HEK293 (cell line): ENCODE measurements at regions not wholly inside any gene's neighbourhood (a gene's known extent, or its start where the extent isn't known, plus 50 kb on each side); places are given as distances from the start of the nearest gene placed in this dataset.

Experiments used
- CTCF ChIA-PET: fragments of 350-600 bp; formaldehyde crosslinking; extraction: SDS; loops from one replicate; lab custom pipeline; 2021; ENCODE audit warnings: antibody characterized with exemption; lab: Yijun Ruan, JAX
- POLR2A ChIA-PET: fragments of 300-600 bp; formaldehyde crosslinking; extraction: SDS; loops from one replicate; lab custom pipeline; 2020; ENCODE audit warnings: antibody characterized with exemption, inconsistent platforms; lab: Yijun Ruan, JAX
- H3K27ac ChIP-seq: fragments of 200-500 bp; sonication (Bioruptor generic); 2 replicates; pipeline ENCODE4 v1.5.1; 2014; ENCODE audit warnings: low read depth, low read length, control low read depth, inconsistent platforms; ENCODE audit errors: extremely low read depth
- H3K36me3 ChIP-seq, 2 experiments: fragments of 200-500 bp in 1 of 2; sonication (Bioruptor generic) in 1 of 2; 1 replicate in 1 of 2; 2 replicates in 1 of 2; pipeline ENCODE4 v1.5.1; 2014 to 2017; ENCODE audit warnings: inconsistent platforms in 2 of 2, low read length in 2 of 2; ENCODE audit not compliant: control insufficient read depth in 2 of 2, insufficient read depth in 1 of 2
- H3K4me1 ChIP-seq: fragments of 200-500 bp; sonication (Bioruptor generic); 2 replicates; pipeline ENCODE4 v1.5.1; 2014; ENCODE audit warnings: mild to moderate bottlenecking, low read length, inconsistent platforms; ENCODE audit not compliant: control insufficient read depth, insufficient read depth
- H3K4me3 ChIP-seq: 2 replicates; pipeline ENCODE4 v1.5.1; 2011; ENCODE audit warnings: low read depth, mild to moderate bottlenecking, control low read depth, low read length, moderate library complexity
- H3K9me3 ChIP-seq: fragments of 200-500 bp; sonication (Bioruptor generic); 2 replicates; pipeline ENCODE4 v1.5.1; 2014; ENCODE audit warnings: low read depth, low read length, inconsistent platforms; ENCODE audit not compliant: control insufficient read depth, insufficient read depth
- KLF10 ChIP-seq: fragments of 450-650 bp; IDR thresholded peaks from 2 replicates; pipeline ENCODE4 v1.5.1; 2018; ENCODE audit warnings: missing biosample characterization, mild to moderate bottlenecking, missing genetic modification characterization
- MZF1 ChIP-seq: fragments of 450-650 bp; formaldehyde crosslinking; IDR thresholded peaks from 2 replicates; pipeline ENCODE4 v1.5.1; 2017; ENCODE audit warnings: missing biosample characterization, missing genetic modification characterization, borderline replicate concordance
- SCRT1 ChIP-seq: fragments of 450-650 bp; formaldehyde crosslinking; IDR thresholded peaks from 2 replicates; pipeline ENCODE4 v1.5.1; 2016; ENCODE audit warnings: missing biosample characterization, missing genetic modification characterization, borderline replicate concordance
- TRIM28 ChIP-seq: IDR thresholded peaks from 2 replicates; pipeline ENCODE4 v1.6.1; 2011; ENCODE audit warnings: low read length, control low read depth, borderline replicate concordance
- ZNF146 ChIP-seq: fragments of 450-650 bp; formaldehyde crosslinking; IDR thresholded peaks from 2 replicates; pipeline ENCODE4 v1.5.1; 2016; ENCODE audit warnings: missing biosample characterization, missing genetic modification characterization
- ZNF155 ChIP-seq: fragments of 450-650 bp; formaldehyde crosslinking; IDR thresholded peaks from 2 replicates; pipeline ENCODE4 v1.5.1; 2016; ENCODE audit warnings: missing biosample characterization, missing genetic modification characterization
- ZNF16 ChIP-seq: fragments of 450-650 bp; formaldehyde crosslinking; IDR thresholded peaks from 2 replicates; pipeline ENCODE4 v1.5.1; 2016; ENCODE audit warnings: low read depth, missing biosample characterization, missing genetic modification characterization
- ZNF239 ChIP-seq: fragments of 450-650 bp; formaldehyde crosslinking; IDR thresholded peaks from 2 replicates; pipeline ENCODE4 v1.5.1; 2016; ENCODE audit warnings: missing biosample characterization, missing genetic modification characterization
- ZNF24 ChIP-seq: fragments of 450-650 bp; formaldehyde crosslinking; IDR thresholded peaks from 2 replicates; pipeline ENCODE4 v1.5.1; 2016; ENCODE audit warnings: missing biosample characterization, missing genetic modification characterization
- ZNF324 ChIP-seq: fragments of 450-650 bp; formaldehyde crosslinking; IDR thresholded peaks from 2 replicates; pipeline ENCODE4 v1.5.1; 2016; ENCODE audit warnings: missing biosample characterization, missing genetic modification characterization
- ZNF341 ChIP-seq: fragments of 450-650 bp; formaldehyde crosslinking; IDR thresholded peaks from 2 replicates; pipeline ENCODE4; 2016; ENCODE audit warnings: low read depth, missing biosample characterization, missing genetic modification characterization
- ZNF37A ChIP-seq: fragments of 450-650 bp; IDR thresholded peaks from 2 replicates; pipeline ENCODE4 v1.5.1; 2018; ENCODE audit warnings: missing biosample characterization, missing genetic modification characterization
- ZNF394 ChIP-seq: fragments of 450-650 bp; formaldehyde crosslinking; IDR thresholded peaks from 2 replicates; pipeline ENCODE4 v1.5.1; 2016; ENCODE audit warnings: missing biosample characterization, missing genetic modification characterization, mild to moderate bottlenecking, moderate library complexity, borderline replicate concordance
- ZNF529 ChIP-seq: fragments of 450-650 bp; formaldehyde crosslinking; IDR thresholded peaks from 2 replicates; pipeline ENCODE4 v1.5.1; 2017; ENCODE audit warnings: missing genetic modification characterization, missing biosample characterization; ENCODE audit not compliant: insufficient replicate concordance
- ZNF555 ChIP-seq: fragments of 450-650 bp; formaldehyde crosslinking; conservative IDR thresholded peaks from 2 replicates; pipeline ENCODE4 v1.5.1; 2017; ENCODE audit warnings: missing biosample characterization, mild to moderate bottlenecking, missing genetic modification characterization, inconsistent platforms
- ZNF596 ChIP-seq: fragments of 450-650 bp; IDR thresholded peaks from 2 replicates; pipeline ENCODE4 v1.5.0; 2018; ENCODE audit warnings: missing biosample characterization, mild to moderate bottlenecking, missing genetic modification characterization, moderate library complexity
- ZNF777 ChIP-seq: fragments of 450-650 bp; formaldehyde crosslinking; IDR thresholded peaks from 2 replicates; pipeline ENCODE4 v1.5.1; 2017; ENCODE audit warnings: missing biosample characterization, missing genetic modification characterization, borderline replicate concordance
- ZSCAN16 ChIP-seq: fragments of 450-650 bp; formaldehyde crosslinking; IDR thresholded peaks from 2 replicates; pipeline ENCODE4 v1.5.1; 2016; ENCODE audit warnings: missing biosample characterization, missing genetic modification characterization
- TF ChIP-seq, protein P1 (sequence below): fragments of 450-650 bp; formaldehyde crosslinking; IDR thresholded peaks from 2 replicates; pipeline ENCODE4 v1.5.1; 2016; ENCODE audit warnings: missing biosample characterization, missing genetic modification characterization
- TF ChIP-seq, protein P2 (sequence below): fragments of 450-650 bp; formaldehyde crosslinking; IDR thresholded peaks from 2 replicates; pipeline ENCODE4 v1.5.0; 2017; ENCODE audit warnings: missing biosample characterization, missing genetic modification characterization, borderline replicate concordance
- TF ChIP-seq, protein P3 (sequence below): fragments of 450-650 bp; formaldehyde crosslinking; IDR thresholded peaks from 2 replicates; pipeline ENCODE4 v1.5.1; 2017; ENCODE audit warnings: missing biosample characterization, missing genetic modification characterization
- TF ChIP-seq, protein P4 (sequence below): fragments of 450-650 bp; formaldehyde crosslinking; IDR thresholded peaks from 2 replicates; pipeline ENCODE4 v1.5.1; 2016; ENCODE audit warnings: missing biosample characterization, missing genetic modification characterization
- TF ChIP-seq, protein P5 (sequence below): fragments of 450-650 bp; formaldehyde crosslinking; IDR thresholded peaks from 2 replicates; pipeline ENCODE4 v1.5.1; 2016; ENCODE audit warnings: missing biosample characterization, missing genetic modification characterization, borderline replicate concordance

DNA sequence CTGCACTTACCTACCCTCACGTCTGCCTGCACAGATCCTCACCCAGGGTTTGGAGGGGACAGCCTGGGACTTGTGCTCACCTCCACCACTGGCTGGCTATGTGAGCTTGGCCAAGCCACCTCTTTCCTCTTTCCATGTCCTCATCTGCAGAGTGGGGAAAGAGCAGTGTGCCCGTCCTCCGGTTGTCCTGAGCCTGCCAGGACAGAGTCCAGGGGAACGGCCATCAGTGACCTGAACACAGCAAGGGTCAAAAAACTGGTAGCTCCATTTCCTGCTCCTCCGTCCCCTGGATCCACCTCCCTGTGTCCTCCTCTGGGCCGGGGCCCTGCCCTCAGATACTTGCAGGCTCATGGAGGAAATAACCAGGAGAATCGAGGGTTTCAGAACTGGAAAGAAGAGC lies 187.7 kb downstream of the OLFM1 start (continued):
- TF ChIP-seq, protein P1, sequence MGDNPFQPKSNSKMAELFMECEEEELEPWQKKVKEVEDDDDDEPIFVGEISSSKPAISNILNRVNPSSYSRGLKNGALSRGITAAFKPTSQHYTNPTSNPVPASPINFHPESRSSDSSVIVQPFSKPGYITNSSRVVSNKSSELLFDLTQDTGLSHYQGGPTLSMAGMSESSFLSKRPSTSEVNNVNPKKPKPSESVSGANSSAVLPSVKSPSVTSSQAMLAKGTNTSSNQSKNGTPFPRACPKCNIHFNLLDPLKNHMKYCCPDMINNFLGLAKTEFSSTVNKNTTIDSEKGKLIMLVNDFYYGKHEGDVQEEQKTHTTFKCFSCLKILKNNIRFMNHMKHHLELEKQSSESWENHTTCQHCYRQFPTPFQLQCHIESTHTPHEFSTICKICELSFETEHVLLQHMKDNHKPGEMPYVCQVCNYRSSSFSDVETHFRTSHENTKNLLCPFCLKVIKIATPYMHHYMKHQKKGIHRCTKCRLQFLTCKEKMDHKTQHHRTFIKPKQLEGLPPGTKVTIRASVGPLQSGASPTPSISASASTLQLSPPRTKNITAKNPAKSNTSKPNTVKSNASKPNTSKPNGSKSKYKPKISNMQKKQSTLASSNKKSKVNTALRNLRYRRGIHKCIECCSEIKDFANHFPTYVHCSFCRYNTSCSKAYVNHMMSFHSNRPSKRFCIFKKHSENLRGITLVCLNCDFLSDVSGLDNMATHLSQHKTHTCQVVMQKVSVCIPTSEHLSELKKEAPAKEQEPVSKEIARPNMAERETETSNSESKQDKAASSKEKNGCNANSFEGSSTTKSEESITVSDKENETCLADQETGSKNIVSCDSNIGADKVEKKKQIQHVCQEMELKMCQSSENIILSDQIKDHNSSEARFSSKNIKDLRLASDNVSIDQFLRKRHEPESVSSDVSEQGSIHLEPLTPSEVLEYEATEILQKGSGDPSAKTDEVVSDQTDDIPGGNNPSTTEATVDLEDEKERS (tag by site-specific recombination): no peak
- TF ChIP-seq ZNF155 (no peak), TRIM28 (no peak)
- TF ChIP-seq, protein P2, sequence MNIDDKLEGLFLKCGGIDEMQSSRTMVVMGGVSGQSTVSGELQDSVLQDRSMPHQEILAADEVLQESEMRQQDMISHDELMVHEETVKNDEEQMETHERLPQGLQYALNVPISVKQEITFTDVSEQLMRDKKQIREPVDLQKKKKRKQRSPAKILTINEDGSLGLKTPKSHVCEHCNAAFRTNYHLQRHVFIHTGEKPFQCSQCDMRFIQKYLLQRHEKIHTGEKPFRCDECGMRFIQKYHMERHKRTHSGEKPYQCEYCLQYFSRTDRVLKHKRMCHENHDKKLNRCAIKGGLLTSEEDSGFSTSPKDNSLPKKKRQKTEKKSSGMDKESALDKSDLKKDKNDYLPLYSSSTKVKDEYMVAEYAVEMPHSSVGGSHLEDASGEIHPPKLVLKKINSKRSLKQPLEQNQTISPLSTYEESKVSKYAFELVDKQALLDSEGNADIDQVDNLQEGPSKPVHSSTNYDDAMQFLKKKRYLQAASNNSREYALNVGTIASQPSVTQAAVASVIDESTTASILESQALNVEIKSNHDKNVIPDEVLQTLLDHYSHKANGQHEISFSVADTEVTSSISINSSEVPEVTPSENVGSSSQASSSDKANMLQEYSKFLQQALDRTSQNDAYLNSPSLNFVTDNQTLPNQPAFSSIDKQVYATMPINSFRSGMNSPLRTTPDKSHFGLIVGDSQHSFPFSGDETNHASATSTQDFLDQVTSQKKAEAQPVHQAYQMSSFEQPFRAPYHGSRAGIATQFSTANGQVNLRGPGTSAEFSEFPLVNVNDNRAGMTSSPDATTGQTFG (tag by site-specific recombination): no peak

DNA sequence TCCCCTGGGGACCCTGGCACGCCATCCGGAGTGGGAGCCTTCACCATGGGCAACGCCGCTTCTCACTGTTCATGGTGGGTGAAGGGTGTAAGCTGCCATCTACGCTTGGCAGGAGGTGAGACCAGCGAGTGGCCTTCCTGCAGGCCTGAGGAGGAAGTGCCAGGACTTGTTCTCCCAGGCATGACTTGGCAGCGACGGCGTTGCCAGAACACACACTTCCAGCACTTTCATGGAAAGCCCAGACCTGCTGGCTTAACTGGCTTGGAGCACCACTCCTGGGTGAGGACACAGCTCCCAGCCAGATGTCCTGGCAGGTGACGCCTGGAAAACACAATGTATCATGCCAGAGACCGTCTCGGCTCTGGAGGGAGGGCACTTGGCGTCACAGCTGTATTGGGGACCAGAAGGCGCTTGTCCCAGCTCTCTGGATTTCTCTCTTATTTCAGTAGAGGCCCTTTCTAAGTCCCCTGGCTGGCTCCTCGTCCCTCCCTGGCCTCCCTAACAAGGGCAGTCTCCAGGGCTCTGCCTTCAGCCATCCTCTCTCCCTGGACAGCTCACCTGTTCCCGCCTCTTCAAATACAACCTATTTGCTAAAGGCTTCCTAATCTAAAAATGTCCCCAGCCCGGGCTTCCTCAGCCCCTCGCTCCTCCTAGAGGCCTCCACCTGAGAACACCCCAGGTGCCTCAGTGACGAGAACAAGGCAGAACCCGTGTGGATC lies 188.3 kb downstream of the OLFM1 start:
- Histone ChIP-seq H3K4me1 (no peaks in the 10 kb centered on the region), H3K36me3 (no peaks in the 10 kb centered on the region), H3K9me3 (no peaks in the 10 kb centered on the region), H3K27ac (no peak overlapping the region), H3K4me3 (no peak overlapping the region)
- POLR2A ChIA-PET: no interaction called here
- CTCF ChIA-PET: interaction anchor here (0.6 kb wide), 1 partner anchor 105 kb away, joined by 3 read pairs; no protein-coding TSS in a partner anchor
- TF ChIP-seq, protein P3, sequence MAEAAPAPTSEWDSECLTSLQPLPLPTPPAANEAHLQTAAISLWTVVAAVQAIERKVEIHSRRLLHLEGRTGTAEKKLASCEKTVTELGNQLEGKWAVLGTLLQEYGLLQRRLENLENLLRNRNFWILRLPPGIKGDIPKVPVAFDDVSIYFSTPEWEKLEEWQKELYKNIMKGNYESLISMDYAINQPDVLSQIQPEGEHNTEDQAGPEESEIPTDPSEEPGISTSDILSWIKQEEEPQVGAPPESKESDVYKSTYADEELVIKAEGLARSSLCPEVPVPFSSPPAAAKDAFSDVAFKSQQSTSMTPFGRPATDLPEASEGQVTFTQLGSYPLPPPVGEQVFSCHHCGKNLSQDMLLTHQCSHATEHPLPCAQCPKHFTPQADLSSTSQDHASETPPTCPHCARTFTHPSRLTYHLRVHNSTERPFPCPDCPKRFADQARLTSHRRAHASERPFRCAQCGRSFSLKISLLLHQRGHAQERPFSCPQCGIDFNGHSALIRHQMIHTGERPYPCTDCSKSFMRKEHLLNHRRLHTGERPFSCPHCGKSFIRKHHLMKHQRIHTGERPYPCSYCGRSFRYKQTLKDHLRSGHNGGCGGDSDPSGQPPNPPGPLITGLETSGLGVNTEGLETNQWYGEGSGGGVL (tag by site-specific recombination): no peak
- no peak for TF ChIP-seq ZNF324 (tag by site-specific recombination)
- no peak for TF ChIP-seq KLF10 (tag by site-specific recombination)
- no peak for TF ChIP-seq ZNF16 (tag by site-specific recombination)
- no peak for TF ChIP-seq ZNF24 (tag by site-specific recombination)
- TF ChIP-seq ZNF341 (tag by site-specific recombination): no peak
- no peak for TF ChIP-seq ZNF777 (tag by site-specific recombination)
- TF ChIP-seq ZNF394: no peak
- TF ChIP-seq ZNF596 (tag by site-specific recombination): no peak
- no peak for TF ChIP-seq ZNF146
- TF ChIP-seq ZNF37A (tag by site-specific recombination): no peak
- TF ChIP-seq, protein P4, sequence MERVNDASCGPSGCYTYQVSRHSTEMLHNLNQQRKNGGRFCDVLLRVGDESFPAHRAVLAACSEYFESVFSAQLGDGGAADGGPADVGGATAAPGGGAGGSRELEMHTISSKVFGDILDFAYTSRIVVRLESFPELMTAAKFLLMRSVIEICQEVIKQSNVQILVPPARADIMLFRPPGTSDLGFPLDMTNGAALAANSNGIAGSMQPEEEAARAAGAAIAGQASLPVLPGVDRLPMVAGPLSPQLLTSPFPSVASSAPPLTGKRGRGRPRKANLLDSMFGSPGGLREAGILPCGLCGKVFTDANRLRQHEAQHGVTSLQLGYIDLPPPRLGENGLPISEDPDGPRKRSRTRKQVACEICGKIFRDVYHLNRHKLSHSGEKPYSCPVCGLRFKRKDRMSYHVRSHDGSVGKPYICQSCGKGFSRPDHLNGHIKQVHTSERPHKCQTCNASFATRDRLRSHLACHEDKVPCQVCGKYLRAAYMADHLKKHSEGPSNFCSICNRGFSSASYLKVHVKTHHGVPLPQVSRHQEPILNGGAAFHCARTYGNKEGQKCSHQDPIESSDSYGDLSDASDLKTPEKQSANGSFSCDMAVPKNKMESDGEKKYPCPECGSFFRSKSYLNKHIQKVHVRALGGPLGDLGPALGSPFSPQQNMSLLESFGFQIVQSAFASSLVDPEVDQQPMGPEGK (tag by site-specific recombination): no peak
- TF ChIP-seq MZF1 (tag by site-specific recombination): no peak
- TF ChIP-seq ZNF239: no peak
- no peak for TF ChIP-seq ZNF555 (tag by site-specific recombination)
- no peak for TF ChIP-seq SCRT1 (tag by site-specific recombination)
- no peak for TF ChIP-seq ZSCAN16
- no peak for TF ChIP-seq ZNF529
- TF ChIP-seq, protein P5, sequence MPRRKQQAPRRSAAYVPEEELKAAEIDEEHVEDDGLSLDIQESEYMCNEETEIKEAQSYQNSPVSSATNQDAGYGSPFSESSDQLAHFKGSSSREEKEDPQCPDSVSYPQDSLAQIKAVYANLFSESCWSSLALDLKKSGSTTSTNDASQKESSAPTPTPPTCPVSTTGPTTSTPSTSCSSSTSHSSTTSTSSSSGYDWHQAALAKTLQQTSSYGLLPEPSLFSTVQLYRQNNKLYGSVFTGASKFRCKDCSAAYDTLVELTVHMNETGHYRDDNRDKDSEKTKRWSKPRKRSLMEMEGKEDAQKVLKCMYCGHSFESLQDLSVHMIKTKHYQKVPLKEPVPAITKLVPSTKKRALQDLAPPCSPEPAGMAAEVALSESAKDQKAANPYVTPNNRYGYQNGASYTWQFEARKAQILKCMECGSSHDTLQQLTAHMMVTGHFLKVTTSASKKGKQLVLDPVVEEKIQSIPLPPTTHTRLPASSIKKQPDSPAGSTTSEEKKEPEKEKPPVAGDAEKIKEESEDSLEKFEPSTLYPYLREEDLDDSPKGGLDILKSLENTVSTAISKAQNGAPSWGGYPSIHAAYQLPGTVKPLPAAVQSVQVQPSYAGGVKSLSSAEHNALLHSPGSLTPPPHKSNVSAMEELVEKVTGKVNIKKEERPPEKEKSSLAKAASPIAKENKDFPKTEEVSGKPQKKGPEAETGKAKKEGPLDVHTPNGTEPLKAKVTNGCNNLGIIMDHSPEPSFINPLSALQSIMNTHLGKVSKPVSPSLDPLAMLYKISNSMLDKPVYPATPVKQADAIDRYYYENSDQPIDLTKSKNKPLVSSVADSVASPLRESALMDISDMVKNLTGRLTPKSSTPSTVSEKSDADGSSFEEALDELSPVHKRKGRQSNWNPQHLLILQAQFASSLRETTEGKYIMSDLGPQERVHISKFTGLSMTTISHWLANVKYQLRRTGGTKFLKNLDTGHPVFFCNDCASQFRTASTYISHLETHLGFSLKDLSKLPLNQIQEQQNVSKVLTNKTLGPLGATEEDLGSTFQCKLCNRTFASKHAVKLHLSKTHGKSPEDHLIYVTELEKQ (tag by site-specific recombination): no peak
